NCI-H1930 (cell line): ENCODE measurements at regions not wholly inside any gene's neighbourhood (a gene's known extent, or its start where the extent isn't known, plus 50 kb on each side); places are given as distances from the start of the nearest gene placed in this dataset.
"Not testable (repeated sequence)": the region's sequence is repeated elsewhere in the genome, so short reads cannot be mapped to it uniquely, and the experiment has no call there.

ENCODE experiments used
- DNase-seq, 2 experiments: peaks; one replicate each; lab custom pipeline; 2025; lab: John Stamatoyannopoulos, UW

- DNase-seq = no peak
These were observed 167.7 kb upstream of the P2RY1 start for GRCh38 chr3:152667267-152667666.

GRCh38 chr3:152669560-152669959 is 165.4 kb upstream of the P2RY1 start:
- no peak for DNase-seq

GRCh38 chr3:152671446-152672319 is 163.2 kb upstream of the P2RY1 start:
- DNase-seq = no peak

DNA sequence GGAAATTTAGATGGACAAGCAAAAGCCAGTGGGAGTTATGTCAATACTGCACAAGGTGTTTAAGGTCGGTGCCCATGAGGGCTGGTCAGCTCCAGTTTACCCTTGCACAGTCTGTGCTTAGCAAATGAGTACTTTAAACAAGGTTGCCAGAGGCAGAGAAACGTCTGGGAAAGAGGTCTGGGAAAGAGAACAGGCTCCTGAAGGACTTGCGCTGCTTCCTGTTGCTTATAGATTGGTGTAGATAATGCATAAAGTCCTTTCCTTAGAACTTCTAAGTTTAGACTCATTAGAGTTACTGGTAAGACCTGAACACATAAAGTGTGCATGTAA is 162.6 kb upstream of the P2RY1 start:
- DNase-seq = no peak

GRCh38 chr3:152676810-152677379 is 158.0 kb upstream of the P2RY1 start:
- no peak for DNase-seq

DNA sequence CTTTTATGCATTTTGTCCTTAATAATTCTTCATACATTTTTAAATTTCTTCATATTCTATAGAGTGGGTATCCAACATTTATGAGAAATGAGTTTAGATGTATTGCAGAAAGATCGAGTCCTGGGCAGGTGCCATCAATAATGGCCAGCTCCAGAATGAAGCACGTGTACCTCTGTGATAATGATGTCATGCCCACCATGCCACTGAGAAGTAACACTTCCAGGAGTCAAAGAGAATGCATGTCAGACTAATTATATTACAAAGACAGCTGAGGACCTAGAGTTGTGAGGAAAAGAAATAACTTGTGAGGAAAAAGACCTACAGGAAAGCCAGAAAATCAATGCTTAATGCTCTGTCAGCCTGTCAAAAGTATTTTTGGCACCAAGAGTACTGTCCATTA is 157.4 kb upstream of the P2RY1 start:
- no peak for DNase-seq

GRCh38 chr3:152682477-152682876 is 152.5 kb upstream of the P2RY1 start:
- no peak for DNase-seq

GRCh38 chr3:152683521-152683999 is 151.4 kb upstream of the P2RY1 start:
- no peak for DNase-seq

- DNase-seq = no peak
These were observed 150.7 kb upstream of the P2RY1 start for GRCh38 chr3:152684279-152684678.

- DNase-seq = no peak
These were observed 146.6 kb upstream of the P2RY1 start for GRCh38 chr3:152688313-152688712.

DNA sequence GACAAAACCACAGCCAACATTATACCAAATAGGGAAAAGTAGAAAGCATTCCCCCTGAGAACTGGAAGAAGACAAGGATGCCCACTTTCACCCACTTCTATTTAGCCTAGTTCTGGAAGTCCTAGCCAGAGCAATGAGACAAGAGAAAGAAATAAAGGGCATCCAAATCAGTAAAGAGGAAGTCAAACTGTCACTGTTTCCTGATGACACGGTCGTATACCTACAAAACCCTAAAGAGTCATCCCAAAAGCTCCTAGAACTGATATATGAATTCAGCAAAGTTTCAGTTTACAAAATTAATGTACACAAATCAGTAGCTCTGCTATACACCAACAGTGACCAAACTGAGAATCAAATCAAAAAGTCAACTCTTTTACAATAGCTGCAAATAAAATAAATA is 142.6 kb upstream of the P2RY1 start:
- not testable (repeated sequence) for DNase-seq

GRCh38 chr3:152693521-152694250 is 141.2 kb upstream of the P2RY1 start:
- DNase-seq = not testable (repeated sequence)

- DNase-seq = no peak
These were observed 139.1 kb upstream of the P2RY1 start for GRCh38 chr3:152695840-152696239.

DNA sequence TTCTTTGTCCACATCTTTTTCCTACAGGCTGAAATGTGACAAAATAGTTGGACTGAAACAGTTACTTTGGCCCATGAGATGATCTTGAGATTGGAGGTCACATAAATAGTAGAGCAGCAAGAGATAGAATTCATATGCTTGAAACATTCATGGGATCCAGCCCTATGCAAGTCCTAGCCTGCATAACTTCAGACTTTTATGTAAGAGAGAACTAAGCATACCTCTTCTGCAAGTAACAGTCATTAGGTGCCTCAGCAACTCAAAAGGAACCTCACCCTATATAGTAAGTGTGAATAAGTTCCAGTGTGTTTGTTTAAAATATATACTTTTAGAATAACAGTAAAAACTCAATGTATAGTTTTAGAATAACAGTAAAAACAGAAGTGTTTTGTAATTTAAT is 138.0 kb upstream of the P2RY1 start:
- no peak for DNase-seq

GRCh38 chr3:152703245-152703890 is 131.6 kb upstream of the P2RY1 start:
- no peak for DNase-seq

DNA sequence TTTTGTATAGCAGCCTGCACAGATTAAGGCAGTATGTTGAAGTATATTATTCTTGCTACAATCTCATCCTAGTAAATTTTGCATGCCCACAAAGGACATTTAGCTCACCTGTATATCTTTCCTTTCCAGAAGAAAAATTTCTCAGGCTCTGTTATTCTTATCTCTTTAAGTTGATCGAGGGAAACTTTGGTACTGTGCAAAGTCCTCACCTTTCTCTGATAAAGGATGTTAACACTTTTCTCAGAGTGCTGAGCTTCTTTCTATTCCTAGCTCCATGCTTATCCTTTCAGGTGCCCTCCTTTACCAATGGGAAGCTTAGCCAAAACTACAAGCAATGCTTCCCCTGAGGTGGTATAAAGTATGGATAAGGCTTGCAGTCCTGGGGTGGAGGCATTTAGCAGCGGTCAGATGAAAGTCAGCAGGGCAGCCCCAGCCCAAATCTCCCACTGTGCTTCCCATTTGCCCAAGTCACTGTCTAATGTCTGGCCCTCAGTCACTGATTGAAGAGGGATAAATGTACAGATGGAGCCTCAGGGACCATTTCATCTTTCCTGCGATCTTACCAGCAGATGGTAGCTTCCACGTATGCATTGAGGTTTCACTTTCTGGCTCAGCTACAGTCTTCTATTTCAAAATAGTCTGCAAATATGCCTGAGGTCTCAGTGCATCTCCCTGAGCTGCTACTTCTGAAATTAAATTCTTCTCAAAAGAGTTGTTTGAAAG is 127.8 kb upstream of the P2RY1 start:
- DNase-seq = no peak

DNA sequence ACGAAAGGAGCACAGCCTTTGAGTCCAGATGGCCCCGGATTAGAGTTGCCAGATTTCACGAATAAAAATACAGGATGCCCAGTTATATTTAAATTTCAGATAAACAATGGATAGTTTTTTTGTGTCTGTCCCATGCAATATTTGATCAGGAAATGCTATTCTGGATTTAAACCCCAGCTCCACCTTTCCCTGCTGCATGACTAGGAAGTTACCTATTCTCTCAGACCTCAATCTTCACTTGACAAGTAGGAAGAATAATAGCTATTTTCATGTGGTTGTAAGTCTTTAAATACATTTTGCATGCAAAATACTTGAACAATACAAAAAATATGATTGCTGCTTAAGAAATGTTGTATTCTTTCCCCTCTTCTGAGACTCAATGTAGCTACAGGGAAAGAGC is 125.3 kb upstream of the P2RY1 start:
- no peak for DNase-seq

GRCh38 chr3:152710549-152710948 is 124.4 kb upstream of the P2RY1 start:
- no peak for DNase-seq

GRCh38 chr3:152713989-152714388 is 120.9 kb upstream of the P2RY1 start:
- no peak for DNase-seq

GRCh38 chr3:152714507-152714906 is 120.4 kb upstream of the P2RY1 start:
- no peak for DNase-seq

DNA sequence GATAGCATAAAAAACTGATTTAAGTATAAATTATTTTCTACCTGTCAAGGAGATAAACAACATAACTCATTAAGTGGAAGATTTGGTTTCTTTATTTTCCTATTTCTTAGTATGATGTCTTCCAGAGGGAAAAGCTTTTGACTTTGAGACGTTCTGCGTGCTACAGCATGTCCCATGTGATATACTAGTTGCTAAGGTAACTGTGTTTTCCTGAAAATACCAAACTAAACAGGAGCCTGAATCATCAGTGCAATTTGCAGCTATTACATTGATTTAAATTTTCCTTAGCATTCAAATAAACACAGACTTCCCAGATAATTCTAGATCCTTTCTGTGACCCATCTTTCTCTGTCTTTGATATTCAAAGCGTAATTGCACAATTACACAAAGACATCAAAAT is 117.7 kb upstream of the P2RY1 start:
- DNase-seq = no peak

DNA sequence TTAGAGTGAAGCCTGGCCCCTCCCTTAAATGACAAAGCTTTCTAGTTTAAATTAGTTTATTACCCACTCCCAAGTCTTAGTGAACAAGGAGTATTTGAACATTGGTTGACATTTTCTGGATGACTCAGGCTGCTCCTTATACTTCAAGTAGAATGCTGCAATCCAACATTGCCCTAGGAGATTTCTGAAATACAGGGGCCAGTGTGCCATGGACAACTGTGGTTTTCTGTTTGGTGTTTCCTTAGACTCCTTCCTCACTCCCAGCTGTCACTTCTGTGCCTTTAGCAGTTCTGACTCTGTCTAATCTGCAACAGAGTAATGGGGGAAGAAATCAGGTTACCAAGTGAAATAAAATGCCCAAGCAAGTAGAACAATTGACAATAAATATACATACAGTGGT is 116.1 kb upstream of the P2RY1 start:
- DNase-seq = no peak
